ENCODE measurements at regions not wholly inside any gene's neighbourhood (a gene's known extent, or its start where the extent isn't known, plus 50 kb on each side); places are given as distances from the start of the nearest gene placed in this dataset.

DNA sequence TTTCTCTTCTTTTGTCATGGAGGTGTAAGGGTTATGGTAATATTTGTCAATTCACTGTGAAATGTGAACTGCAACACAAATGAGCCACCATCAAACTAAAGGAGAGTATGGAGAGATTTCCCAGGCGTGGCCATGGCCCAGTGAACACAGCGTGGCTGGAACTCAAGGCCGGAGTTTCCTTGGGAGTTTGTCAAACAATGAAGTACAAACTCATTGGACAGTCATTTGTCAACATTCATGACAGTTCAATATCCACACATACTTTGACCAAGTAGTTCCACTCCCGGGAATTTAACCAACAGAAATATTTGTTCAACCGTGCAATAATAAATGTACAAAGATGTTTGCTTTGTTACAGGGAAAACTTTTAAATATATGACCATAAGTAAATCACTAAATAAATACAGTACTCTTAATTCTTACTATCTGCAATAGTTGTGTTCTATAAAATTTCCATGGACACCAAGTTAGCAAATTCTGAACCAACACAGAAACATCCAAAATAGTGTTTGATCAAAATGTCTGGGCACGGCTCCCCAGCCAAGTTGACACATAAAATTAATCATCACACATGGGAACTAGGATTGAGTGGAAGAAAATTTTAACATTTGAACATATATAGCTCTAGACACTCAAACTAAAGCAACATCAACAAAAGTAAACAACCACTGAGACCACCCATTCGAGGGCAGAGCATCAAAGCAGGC is 87.1 kb downstream of the DIRAS2 start:
- no peak for DNase-seq
- in situ Hi-C loops (cut with HindIII; ENCODE audit: low pct_ligation_motif_present, low pct_unique_long_range_greater_than_20kb, low sequenced_read_pairs), result no loop called here

DNA sequence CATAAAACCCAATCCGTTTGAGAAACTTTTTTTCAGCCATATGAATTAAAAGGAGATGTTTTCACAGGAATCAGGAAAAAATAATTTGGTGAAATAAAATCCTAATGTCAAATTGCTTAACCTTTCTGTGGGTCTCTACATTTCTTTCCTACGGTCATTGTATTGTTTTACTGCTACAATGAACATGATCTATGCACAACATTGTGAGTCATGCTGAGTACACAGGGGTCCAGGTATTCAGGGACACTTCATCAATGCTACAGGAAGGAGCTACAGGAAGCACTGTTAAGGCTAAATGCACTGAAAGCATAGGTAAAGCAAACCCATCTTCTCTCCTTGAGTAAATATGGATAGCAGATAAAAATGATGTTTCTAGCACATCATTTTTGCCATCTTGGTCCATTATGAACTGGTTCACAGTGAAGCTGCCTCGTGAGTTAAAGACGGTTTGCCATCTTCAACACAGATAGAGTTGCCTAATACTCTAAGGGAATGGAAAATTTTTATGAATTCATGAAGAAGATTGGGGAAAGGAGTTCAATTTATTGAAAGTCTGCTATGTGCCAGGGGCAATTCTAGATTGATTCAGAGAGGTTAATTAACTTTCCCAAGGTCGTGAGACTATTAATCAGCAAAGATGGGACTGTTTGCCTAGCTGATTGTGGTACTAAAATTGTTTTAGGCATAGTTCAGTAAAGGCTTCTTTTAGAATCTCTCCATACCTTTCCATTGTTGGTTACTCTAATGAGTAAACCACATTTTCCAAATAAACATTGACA is 85.5 kb downstream of the DIRAS2 start:
- in situ Hi-C loops (cut with HindIII; ENCODE audit: low pct_ligation_motif_present, low pct_unique_long_range_greater_than_20kb, low sequenced_read_pairs), result no loop called here

DNA sequence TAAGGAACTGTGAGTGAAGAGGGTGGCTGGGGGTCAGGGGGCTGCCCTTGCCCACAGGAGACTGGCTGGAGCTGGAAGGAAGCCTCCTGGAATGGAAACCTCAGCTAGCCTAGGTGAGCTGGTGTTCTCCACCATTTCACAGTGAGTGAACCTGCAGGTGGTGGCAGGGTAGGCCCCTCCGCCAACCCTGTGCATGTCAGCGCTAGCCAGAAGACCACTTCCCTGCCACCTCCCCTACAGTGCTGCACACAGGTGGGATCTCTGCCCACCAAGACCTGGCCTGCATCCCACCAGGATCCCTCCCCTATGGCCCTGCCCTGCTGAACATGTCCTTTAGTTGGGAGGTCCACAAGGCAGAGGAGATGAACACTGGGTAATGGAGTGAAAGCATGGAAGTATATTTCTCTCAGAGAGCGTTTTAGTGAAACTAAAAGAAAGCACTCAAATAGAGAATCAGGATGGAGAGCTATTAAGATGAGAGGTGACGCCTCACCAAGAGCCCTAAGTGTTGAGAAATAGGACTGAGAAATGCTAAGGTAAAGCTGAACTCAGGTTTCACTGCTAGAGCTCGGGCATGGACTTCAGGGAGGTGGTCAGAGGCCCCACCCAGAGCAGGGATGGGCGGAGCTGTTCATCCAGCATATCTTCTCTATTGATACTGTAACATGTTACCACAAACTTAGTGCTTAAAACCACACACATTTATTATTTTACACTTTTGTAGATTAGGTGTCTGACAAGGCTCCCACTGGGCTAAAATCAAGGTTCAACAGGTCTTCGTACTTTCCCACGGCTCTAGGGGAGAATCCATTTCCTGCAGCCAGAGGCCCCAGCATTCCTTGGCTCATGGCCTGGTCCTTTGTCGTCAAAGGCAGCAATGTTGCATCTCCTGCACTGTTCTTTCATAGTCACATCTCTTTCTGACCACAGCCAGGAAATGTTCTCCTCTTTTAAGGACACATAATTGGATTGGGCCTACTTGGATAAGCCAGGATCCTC is 83.2 kb downstream of the DIRAS2 start:
- DNase-seq, result no peak

More for the DNA sequence above, 85.5 kb downstream of the DIRAS2 start:
- DNase-seq, result no peak

More for the DNA sequence above, 83.2 kb downstream of the DIRAS2 start:
- in situ Hi-C loops (cut with HindIII; ENCODE audit: low pct_ligation_motif_present, low pct_unique_long_range_greater_than_20kb, low sequenced_read_pairs), result no loop called here

Measured in ACHN (cell line).